Adrenal gland (tissue), 9 donors: ENCODE measurements at regions not wholly inside any gene's neighbourhood (a gene's known extent, or its start where the extent isn't known, plus 50 kb on each side); places are given as distances from the start of the nearest gene placed in this dataset.

Source experiments
- DNase-seq, 7 donors: peaks; one replicate each; pipeline ENCODE4 v3.0.0-alpha.2; 2019 to 2020
- H3K27ac ChIP-seq, 5 donors: fragments of 200-600 bp; sonication (generic) in 4 of 5; 1 replicate in 3 of 5; 2 replicates in 2 of 5; pipeline versions ENCODE4 v1.5.1 to v1.8.0; 2016 to 2020; ENCODE audit warnings: mild to moderate bottlenecking in 1 of 5
- H3K27me3 ChIP-seq: fragments of 200-600 bp; 2 replicates; pipeline ENCODE4 v1.8.0; 2021
- H3K36me3 ChIP-seq, 2 donors: fragments of 200-600 bp; replicated peaks in 1 of 2; 1 replicate in 1 of 2; 2 replicates in 1 of 2; pipeline versions ENCODE4 v1.5.1 to v1.8.0; 2018 to 2022
- H3K4me1 ChIP-seq, 2 donors: fragments of 200-600 bp; replicated peaks in 1 of 2; 1 replicate in 1 of 2; 2 replicates in 1 of 2; pipeline versions ENCODE4 v1.5.1 to v1.8.0; 2018 to 2021
- H3K4me3 ChIP-seq, 4 donors: fragments of 200-600 bp; sonication (generic) in 3 of 4; one replicate each; pipeline ENCODE4 v1.5.1; 2016 to 2018
- H3K9me3 ChIP-seq, 3 donors: fragments of 200-600 bp; sonication (generic) in 1 of 3; replicated peaks in 1 of 3; 1 replicate in 2 of 3; 2 replicates in 1 of 3; pipeline versions ENCODE4 v1.5.1 to v1.8.0; 2016 to 2021
- POLR2A ChIP-seq, 2 donors: fragments of 450-650 bp; IDR thresholded peaks; one replicate each; pipeline ENCODE4 v1.6.1; 2017; ENCODE audit warnings: antibody characterized with exemption in 2 of 2, mild to moderate bottlenecking in 2 of 2, moderate library complexity in 1 of 2
- WGBS, 4 donors: extraction: QIAGEN DNeasy Blood & Tissue Kit in 2 of 4; methylation state at CpG; one replicate each; pipeline versions ENCODE4 v1.1.5 to v1.1.7; 2013 to 2017; 5-methylcytosine and 5-hydroxymethylcytosine counted together
- intact Hi-C, 2 donors: fragments of 100-400 bp; cut with DNase I; formaldehyde crosslinking; loops; one replicate each; pipeline versions ENCODE4 v1.14.1 to v1.15.0; 2022 to 2023
- TF ChIP-seq, protein P1 (sequence below), 6 experiments: fragments of 450-650 bp in 4 of 6; fragments of 200-600 bp in 2 of 6; sonication (generic) in 1 of 6; IDR thresholded peaks; 1 replicate in 5 of 6; 2 replicates in 1 of 6; pipeline versions ENCODE4 v1.5.1 to v1.8.0; 2016 to 2021; ENCODE audit warnings: antibody characterized with exemption in 6 of 6, mild to moderate bottlenecking in 2 of 6, moderate library complexity in 1 of 6
- donor health status: healthy with polysubstance abuse.
- donor health status: Bipolar disorder and iron deficiency.
- donor health status: DM: yes; HTN: yes; CAD: no.
- donor health status: DM: no; HTN: no; CAD: no.
- donor health status: DM: no; HTN: no; CAD: no.

DNA sequence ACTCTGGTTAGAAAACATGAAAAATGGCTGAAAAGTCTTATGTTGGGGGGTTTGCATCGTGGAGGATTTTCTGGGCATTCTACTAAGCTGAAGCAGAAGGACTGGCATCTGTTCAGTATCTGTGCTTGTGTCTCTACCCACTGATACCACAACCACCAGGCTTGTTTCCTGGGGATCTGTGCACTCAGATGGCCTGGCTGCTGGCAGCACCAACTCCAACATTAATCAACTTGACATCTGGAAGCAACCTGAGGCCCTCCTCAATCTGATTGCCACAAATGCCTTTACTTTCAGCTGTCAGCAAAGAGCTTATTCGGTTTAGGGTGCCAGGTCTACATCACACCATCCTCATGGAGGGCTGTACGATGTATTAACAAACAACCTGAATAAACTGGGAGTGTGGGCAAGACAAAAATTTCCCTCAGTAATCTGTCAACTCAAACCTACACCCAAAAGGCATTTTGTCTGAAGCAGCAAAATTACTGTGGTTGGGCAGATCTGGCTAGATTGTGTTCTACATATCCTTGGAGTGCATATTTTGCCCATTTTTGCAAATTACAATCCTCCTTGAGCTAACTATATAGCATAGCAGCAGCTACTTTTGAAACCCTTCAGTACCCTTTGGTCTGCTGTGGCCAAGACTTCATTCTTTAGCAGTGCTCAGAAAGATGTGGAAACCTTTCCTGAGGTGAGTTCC lies 74.6 kb downstream of the FOXD1 start:
- Histone ChIP-seq H3K4me1 (no peaks in the 10 kb centered on the region), H3K36me3 (no peaks in the 10 kb centered on the region), H3K27ac (no peak overlapping the region), H3K9me3 (no peaks in the 10 kb centered on the region), H3K4me3 (no peak overlapping the region), H3K27me3 (peaks cover 31% of the 10 kb centered on the region)
- no peak for DNase-seq
- no peak for TF ChIP-seq POLR2A (IDR thresholded peaks at IDR 0.05)
- TF ChIP-seq, protein P1, sequence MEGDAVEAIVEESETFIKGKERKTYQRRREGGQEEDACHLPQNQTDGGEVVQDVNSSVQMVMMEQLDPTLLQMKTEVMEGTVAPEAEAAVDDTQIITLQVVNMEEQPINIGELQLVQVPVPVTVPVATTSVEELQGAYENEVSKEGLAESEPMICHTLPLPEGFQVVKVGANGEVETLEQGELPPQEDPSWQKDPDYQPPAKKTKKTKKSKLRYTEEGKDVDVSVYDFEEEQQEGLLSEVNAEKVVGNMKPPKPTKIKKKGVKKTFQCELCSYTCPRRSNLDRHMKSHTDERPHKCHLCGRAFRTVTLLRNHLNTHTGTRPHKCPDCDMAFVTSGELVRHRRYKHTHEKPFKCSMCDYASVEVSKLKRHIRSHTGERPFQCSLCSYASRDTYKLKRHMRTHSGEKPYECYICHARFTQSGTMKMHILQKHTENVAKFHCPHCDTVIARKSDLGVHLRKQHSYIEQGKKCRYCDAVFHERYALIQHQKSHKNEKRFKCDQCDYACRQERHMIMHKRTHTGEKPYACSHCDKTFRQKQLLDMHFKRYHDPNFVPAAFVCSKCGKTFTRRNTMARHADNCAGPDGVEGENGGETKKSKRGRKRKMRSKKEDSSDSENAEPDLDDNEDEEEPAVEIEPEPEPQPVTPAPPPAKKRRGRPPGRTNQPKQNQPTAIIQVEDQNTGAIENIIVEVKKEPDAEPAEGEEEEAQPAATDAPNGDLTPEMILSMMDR (IDR thresholded peaks at IDR 0.05): no peak
- WGBS, 4 donors: 70 to 90% (median 77%) methylated on average over 3 of the region's 3 CpGs
- intact Hi-C loops: no loop called here

DNA sequence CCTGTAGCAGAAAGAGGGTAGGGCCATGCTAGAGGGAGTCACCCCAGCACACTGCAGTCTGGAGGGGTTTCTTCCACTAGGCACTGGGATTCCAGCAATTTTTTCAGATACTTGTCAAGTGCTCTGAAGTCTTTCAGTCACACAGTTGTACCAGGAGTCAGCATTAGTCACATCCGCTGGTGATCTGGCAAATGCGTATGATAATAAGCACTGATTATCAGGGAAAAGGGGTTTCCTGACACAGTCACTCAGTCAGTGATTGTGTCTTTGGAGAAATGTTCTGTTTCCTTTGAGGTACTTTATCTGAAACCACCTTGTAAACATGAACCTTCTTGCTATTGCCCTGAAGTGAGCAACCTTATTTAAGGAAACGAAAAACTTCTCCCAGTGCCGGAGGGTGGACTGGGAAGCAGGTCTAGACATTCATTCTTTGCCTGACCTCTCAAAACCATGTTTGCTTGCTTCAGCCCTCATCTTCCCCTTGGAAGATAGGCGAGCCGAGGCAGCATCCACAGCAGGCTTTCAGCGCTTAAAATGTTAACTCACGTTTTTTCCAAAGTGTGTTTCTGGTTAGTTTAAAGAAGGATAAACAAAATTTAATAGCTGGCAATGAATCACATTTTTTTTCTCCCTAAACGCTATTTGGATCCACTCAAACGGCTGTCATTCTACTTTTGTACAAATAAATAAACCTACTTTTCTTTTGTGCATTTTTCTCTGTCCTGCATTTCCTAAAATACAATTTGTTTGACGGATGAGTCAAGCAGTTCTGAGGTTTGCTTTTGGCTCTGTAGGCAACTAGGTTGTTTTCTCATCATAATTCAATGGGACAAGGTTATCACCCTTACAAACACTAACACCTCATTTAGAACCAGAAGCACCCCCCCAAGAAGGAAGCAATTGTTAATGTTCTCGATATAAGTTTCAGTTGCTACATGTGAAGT lies 77.7 kb downstream of the FOXD1 start:
- no peak for DNase-seq
- H3K4me1 ChIP-seq: no peaks in the 10 kb centered on the region
- H3K36me3 ChIP-seq: no peaks in the 10 kb centered on the region
- no peak for TF ChIP-seq POLR2A (IDR thresholded peaks at IDR 0.05)
- TF ChIP-seq, protein P1 (IDR thresholded peaks at IDR 0.05): no peak
- intact Hi-C loops: no loop called here
- no peaks in the 10 kb centered on the region for H3K9me3 ChIP-seq
- WGBS, 4 donors: 42 to 47% (median 44%) methylated on average over 12 of the region's 12 CpGs
- H3K27me3 ChIP-seq: peaks cover 26% of the 10 kb centered on the region
- no peak overlapping the region for H3K27ac ChIP-seq
- H3K4me3 ChIP-seq: no peak overlapping the region

DNA sequence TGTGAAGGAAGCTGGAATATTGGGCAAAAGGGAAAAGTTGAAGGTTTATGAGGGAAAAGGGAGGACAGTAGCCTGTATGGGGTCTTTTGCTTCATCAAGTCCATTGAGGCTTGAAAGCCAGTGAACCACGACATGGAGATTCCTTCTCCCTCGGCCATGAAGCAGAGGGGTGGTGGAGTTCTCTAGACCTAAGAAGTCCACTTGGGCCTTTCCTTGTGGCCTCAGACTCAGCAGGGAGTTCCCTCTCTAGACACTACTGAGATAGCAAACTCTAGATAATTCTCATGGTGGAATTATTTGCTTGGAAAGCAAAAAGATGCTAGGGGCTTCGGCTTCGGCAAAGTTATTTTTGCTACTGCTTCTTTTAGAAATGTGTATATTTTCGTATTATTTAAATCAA lies 78.5 kb downstream of the FOXD1 start:
- Histone ChIP-seq H3K27me3 (peaks cover 26% of the 10 kb centered on the region), H3K9me3 (no peaks in the 10 kb centered on the region), H3K4me3 (no peak overlapping the region), H3K4me1 (no peaks in the 10 kb centered on the region), H3K27ac (no peak overlapping the region), H3K36me3 (no peaks in the 10 kb centered on the region)
- no peak for TF ChIP-seq POLR2A (IDR thresholded peaks at IDR 0.05)
- TF ChIP-seq, protein P1 (IDR thresholded peaks at IDR 0.05): no peak
- no peak for DNase-seq
- WGBS, 4 donors: 82 to 86% (median 84%) methylated on average over 5 of the region's 5 CpGs
- intact Hi-C loops: no loop called here

DNA sequence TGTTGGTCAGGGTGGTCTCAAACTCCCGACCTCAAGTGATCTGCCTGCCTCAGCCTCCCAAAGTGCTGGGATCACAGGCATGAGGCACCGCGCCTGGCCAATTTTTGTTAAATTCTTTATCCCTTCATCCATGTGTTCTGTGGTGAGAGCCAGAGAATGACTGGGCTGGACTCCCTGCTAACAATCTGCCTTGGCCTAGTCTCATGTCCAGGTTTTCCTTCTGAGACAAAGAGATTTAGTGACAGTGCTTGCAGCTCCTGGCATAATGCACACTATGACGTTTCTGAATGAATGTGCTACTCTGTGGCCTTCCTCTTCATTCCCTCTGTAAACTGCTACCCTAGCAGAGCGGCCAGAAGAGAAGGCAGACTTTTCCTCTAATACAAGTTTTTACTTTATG lies 79.3 kb downstream of the FOXD1 start:
- Histone ChIP-seq H3K36me3 (no peaks in the 10 kb centered on the region), H3K9me3 (no peaks in the 10 kb centered on the region), H3K4me1 (no peaks in the 10 kb centered on the region), H3K4me3 (no peak overlapping the region), H3K27me3 (peaks cover 26% of the 10 kb centered on the region), H3K27ac (no peak overlapping the region)
- intact Hi-C loops: no loop called here
- 76 to 84% (median 80%) methylated on average over 5 of the region's 5 CpGs for WGBS, 4 donors
- no peak for TF ChIP-seq POLR2A (IDR thresholded peaks at IDR 0.05)
- TF ChIP-seq, protein P1 (IDR thresholded peaks at IDR 0.05): no peak
- no peak for DNase-seq
